Hepatocyte (in vitro differentiated cells): ENCODE measurements at regions not wholly inside any gene's neighbourhood (a gene's known extent, or its start where the extent isn't known, plus 50 kb on each side); places are given as distances from the start of the nearest gene placed in this dataset.

Experiments used
- DNase-seq: peaks from one replicate; pipeline ENCODE4 v3.0.0-alpha.2; 2016; ENCODE audit warnings: low spot score
- H2AFZ ChIP-seq: fragments of 200-600 bp; sonication (generic); 2 replicates; pipeline ENCODE4 v1.6.0; 2016; ENCODE audit warnings: antibody characterized with exemption, mild to moderate bottlenecking
- H3K27ac ChIP-seq: fragments of 200-600 bp; sonication (generic); 2 replicates; pipeline ENCODE4 v1.5.1; 2016; ENCODE audit warnings: mild to moderate bottlenecking
- H3K27me3 ChIP-seq: fragments of 200-600 bp; sonication (generic); 2 replicates; pipeline ENCODE4 v1.6.1; 2016
- H3K36me3 ChIP-seq: fragments of 200-600 bp; sonication (generic); replicated peaks from 2 replicates; pipeline ENCODE4 v1.5.1; 2016; ENCODE audit warnings: low read depth; ENCODE audit not compliant: insufficient read depth
- H3K4me1 ChIP-seq: fragments of 200-600 bp; sonication (generic); 2 replicates; pipeline ENCODE4 v1.5.1; 2016; ENCODE audit warnings: mild to moderate bottlenecking, moderate library complexity; ENCODE audit not compliant: insufficient read depth
- H3K4me2 ChIP-seq: fragments of 200-600 bp; sonication (generic); 2 replicates; pipeline ENCODE4 v1.6.0; 2016
- H3K4me3 ChIP-seq: fragments of 200-600 bp; sonication (generic); 2 replicates; pipeline ENCODE4 v1.5.1; 2016; ENCODE audit warnings: mild to moderate bottlenecking
- H3K79me2 ChIP-seq: fragments of 200-600 bp; sonication (generic); 2 replicates; pipeline ENCODE4 v1.6.0; 2017; ENCODE audit warnings: mild to moderate bottlenecking
- H3K9me2 ChIP-seq: fragments of 200-600 bp; sonication (generic); replicated peaks from 2 replicates; pipeline ENCODE4 v1.6.0; 2017; ENCODE audit warnings: mild to moderate bottlenecking; ENCODE audit not compliant: insufficient read depth
- H3K9me3 ChIP-seq: fragments of 200-600 bp; sonication (generic); 2 replicates; pipeline ENCODE4 v1.5.1; 2016; ENCODE audit warnings: low read depth, mild to moderate bottlenecking
- H4K20me1 ChIP-seq: fragments of 200-600 bp; sonication (generic); 2 replicates; pipeline ENCODE4 v1.6.0; 2016; ENCODE audit warnings: mild to moderate bottlenecking; ENCODE audit not compliant: insufficient read depth, poor library complexity, severe bottlenecking
- CTCF ChIP-seq: fragments of 200-600 bp; sonication (generic); IDR thresholded peaks from 2 replicates; pipeline ENCODE4 v1.5.1; 2016; ENCODE audit warnings: antibody characterized with exemption, mild to moderate bottlenecking; ENCODE audit not compliant: poor library complexity
- EZH2 ChIP-seq: fragments of 200-600 bp; sonication (generic); IDR thresholded peaks from 2 replicates; pipeline ENCODE4 v1.6.1; 2016; ENCODE audit warnings: antibody characterized with exemption, mild to moderate bottlenecking, borderline replicate concordance
- EZH2phosphoT487 ChIP-seq: fragments of 200-600 bp; sonication (generic); IDR thresholded peaks from one replicate; pipeline ENCODE4 v1.6.1; 2018; ENCODE audit warnings: antibody characterized with exemption, mild to moderate bottlenecking, low read depth, moderate library complexity; ENCODE audit not compliant: unreplicated experiment, severe bottlenecking
- WGBS: methylation state at CpG from one replicate; pipeline ENCODE4 v1.1.6; 2016; ENCODE audit warnings: low lambda C conversion rate; ENCODE audit errors: missing lambda C conversion rate; 5-methylcytosine and 5-hydroxymethylcytosine counted together

GRCh38 chr11:62025487-62026105 is 58.2 kb upstream of the FTH1 start:
- H3K4me2 ChIP-seq: peak overlapping the region; percentile 58
- DNase-seq: peak; percentile 87
- no peaks in the 10 kb centered on the region for H3K79me2 ChIP-seq
- H3K9me3 ChIP-seq: no peaks in the 10 kb centered on the region
- no peak overlapping the region for H2AFZ ChIP-seq
- H3K4me3 ChIP-seq: no peak overlapping the region
- H3K9me2 ChIP-seq: no peaks in the 10 kb centered on the region
- no peaks in the 10 kb centered on the region for H4K20me1 ChIP-seq
- peak overlapping the region; percentile 84 for H3K27ac ChIP-seq
- H3K4me1 ChIP-seq: peaks cover 6% of the 10 kb centered on the region
- no peaks in the 10 kb centered on the region for H3K36me3 ChIP-seq
- TF ChIP-seq EZH2phosphoT487 (no peak), CTCF (no peak), EZH2 (no peak)
- 30% methylated on average over 13 of the region's 13 CpGs for WGBS
- H3K27me3 ChIP-seq: no peaks in the 10 kb centered on the region

- Histone ChIP-seq H3K27me3 (no peaks in the 10 kb centered on the region), H3K4me3 (no peak overlapping the region), H3K36me3 (no peaks in the 10 kb centered on the region), H4K20me1 (no peaks in the 10 kb centered on the region), H3K79me2 (no peaks in the 10 kb centered on the region), H3K9me3 (no peaks in the 10 kb centered on the region), H3K4me2 (peak overlapping the region; percentile 44), H3K9me2 (no peaks in the 10 kb centered on the region), H2AFZ (no peak overlapping the region), H3K4me1 (peaks cover 6% of the 10 kb centered on the region), H3K27ac (peak overlapping the region; percentile 82)
- no peak for DNase-seq
- 70% methylated on average over 6 of the region's 6 CpGs for WGBS
- no peak for TF ChIP-seq EZH2
- TF ChIP-seq CTCF: no peak
- no peak for TF ChIP-seq EZH2phosphoT487
Observed at GRCh38 chr11:62024936-62025486, 57.6 kb upstream of the FTH1 start.

GRCh38 chr11:62022211-62022610 is 54.8 kb upstream of the FTH1 start:
- Histone ChIP-seq H3K4me3 (no peak overlapping the region), H2AFZ (no peak overlapping the region), H3K79me2 (no peaks in the 10 kb centered on the region), H3K9me2 (no peaks in the 10 kb centered on the region), H4K20me1 (no peaks in the 10 kb centered on the region), H3K4me2 (no peak overlapping the region), H3K9me3 (no peaks in the 10 kb centered on the region), H3K36me3 (no peaks in the 10 kb centered on the region), H3K27ac (no peak overlapping the region), H3K4me1 (peaks cover 6% of the 10 kb centered on the region), H3K27me3 (no peaks in the 10 kb centered on the region)
- TF ChIP-seq CTCF (no peak), EZH2 (no peak), EZH2phosphoT487 (no peak)
- DNase-seq: no peak
- WGBS: 88% methylated on average over 3 of the region's 3 CpGs
